Left renal cortex interstitium (tissue), 4 donors: ENCODE measurements at regions not wholly inside any gene's neighbourhood (a gene's known extent, or its start where the extent isn't known, plus 50 kb on each side); places are given as distances from the start of the nearest gene placed in this dataset.

ENCODE experiments used
- DNase-seq, 4 donors: peaks; one replicate each; pipeline ENCODE4 v3.0.0-alpha.2; 2013; ENCODE audit warnings: low read depth in 4 of 4, low spot score in 2 of 4, missing footprints in 1 of 4

DNA sequence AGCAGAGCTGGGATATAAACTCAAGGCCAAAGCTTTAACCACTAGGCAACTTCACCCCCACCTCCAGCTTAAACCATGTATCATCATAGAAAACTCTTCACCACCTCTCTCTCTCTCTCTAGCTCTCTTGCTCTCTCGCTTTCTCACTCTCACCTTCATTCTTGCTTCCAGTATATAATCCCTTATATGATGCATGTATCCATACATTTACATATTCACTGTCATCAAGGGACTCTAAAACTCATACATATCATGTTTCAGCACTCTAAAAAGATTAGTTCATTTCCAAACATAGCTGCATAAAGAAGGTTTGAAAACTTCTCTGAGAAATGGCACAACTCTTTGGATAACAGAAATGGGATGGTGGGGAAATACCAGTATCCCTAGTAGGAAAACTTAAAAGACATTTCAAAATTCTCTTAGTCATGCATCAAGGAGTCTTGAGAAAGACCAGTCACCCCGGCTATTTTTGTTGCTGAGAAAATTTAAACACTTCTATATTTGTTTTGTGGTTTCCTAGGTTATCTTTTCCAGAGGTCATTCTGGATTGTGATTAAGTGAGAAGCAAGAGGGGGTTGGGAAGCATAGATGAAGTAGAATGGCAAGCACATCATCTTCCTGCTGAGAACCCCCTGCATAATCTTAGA is 447.8 kb upstream of the THBS1 start:
- no peak for DNase-seq

DNA sequence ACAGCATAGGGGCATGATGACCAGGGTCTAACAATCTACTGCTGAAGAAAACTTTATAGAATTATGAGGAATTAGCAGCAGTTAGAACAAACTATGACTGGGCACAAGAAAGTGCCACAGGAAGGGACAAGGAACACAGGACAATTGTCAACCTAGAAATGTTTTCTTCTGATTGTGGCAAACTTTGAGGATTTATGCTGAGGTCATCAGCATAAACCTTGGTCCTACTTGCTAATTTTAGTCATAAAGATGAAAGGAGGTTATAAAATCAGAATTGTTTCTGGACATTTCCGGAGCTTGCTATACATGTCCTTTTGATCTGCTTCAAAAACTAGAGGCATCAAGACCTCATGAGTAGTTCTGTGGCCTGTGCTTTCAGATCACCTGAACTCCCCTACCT is 446.6 kb upstream of the THBS1 start:
- no peak for DNase-seq

DNA sequence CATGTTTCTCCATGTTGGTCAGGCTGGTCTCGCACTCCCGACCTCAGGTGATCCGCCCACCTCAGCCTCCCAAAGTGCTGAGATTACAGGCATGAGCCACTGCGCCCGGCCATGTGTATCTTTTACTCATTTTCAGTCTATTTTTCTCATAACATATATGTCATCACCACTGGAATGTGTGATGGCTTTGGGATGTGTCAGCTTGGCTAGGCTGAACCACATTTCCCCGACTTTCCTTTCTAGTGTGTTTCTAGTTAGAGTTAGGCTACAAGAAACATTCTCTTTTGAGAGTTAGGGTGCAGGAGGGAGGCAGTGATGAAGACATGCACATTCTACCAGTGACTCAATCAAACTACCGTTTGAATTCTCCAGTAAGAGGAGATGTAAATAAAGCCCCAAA is 444.9 kb upstream of the THBS1 start:
- no peak for DNase-seq

DNA sequence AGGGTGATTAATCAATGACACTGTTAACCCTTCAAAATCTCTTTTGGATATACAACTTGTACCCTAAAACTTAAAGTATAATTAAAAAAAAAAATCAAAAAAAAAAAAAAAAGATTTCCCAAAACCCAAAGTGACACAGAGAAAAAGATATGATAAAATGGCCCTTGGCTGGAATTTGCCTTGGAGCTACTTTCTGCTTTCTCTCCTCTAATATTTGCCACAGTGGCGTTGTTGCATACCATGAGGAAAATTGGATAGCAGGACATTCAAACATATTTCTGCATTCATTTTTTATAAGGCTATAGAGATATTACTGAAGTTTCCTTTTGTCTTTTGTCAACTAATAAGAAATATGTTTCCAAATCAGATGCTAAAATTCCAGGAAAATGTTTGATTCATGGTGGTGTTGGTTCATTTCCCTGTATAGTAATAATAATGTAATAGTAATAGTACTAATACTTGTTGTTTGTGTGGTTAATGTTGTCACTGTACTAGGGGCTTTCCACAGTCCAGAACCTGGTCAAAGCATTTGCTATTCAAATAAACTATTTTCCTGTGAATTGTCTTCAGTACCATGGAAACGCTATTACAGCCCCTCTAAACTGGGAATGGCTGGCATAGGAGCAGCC is 441.3 kb upstream of the THBS1 start:
- no peak for DNase-seq

DNA sequence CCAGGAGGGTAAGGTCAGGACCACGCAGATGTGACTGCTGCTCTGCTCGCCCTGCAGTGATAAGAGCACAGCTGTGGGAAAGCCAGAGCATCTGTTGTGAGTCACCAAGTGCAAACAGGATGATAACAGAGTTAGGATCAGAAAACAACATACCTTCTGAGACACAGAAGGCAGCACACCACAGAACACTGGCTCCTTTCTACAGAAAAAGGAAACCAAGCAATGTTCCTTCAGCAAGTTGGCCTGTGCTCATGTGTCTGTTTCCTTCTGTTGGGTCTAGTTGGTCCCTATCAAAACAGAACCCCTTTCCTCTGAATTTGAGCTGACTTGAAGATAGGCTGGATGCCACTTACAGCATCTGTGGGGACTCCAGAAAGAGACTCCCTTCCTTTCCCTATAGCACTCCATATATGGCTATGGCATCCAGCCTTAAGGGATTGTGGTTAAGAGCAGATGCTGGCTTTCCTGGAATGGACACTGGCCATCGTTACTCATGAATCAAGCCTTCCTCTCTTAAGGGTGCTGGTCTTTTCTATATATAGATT is 440.7 kb upstream of the THBS1 start:
- DNase-seq = no peak

DNA sequence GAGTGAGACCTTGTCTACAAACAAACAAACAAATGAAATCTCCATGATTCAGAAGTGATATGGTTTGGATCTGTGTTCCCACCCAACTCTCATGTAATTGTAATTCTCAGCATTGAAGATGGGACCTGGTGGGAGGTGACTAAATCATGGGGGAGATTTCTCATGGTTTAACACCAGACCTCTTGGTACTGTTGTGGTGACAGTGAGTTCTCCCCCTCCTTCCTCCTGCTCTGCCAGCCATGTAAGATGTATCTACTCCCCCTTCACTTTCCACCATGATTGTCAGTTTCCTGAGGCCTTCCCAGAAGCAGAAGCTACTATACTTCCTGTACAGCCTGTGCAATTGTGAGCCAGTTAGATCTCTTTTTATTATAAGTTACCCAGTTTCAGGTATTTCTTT is 438.4 kb upstream of the THBS1 start:
- DNase-seq = no peak

DNA sequence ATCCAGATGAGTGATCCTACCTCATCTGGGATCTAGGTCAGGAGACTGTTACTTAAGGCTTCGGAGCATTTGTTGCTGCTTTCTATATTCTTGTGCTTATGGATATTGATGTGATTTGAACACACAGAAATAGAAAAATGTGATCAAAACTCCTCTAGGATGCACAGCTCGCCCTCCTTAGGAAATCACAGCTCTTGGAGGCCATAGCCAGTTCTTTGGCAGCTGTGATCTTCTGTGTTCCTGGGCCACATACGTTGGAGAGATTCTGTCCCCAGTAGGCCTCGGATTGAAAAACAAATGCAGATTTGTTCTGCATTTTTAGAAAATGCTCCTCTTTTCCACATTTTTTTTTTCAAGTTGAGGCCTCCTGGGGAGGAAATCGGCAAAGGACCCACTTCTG is 437.4 kb upstream of the THBS1 start:
- DNase-seq = no peak

DNA sequence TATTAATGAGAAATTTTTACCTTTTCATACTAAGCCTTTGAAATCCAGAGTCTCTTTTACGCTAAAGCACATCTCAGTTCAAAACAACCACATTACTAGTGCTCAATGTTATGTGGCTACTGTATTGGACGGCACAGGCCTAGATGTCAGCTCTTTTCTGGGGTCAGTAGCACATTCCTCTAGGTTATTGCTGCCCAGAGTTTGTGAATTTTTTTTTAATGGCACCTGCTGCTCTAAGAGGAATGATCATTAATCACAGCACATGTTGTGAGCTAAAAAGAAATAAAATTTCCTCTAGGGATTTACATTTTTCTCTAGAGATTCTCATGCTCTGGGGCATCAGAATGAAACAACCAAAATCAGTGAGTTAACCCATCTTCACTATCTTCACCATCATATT is 436.8 kb upstream of the THBS1 start:
- no peak for DNase-seq

DNA sequence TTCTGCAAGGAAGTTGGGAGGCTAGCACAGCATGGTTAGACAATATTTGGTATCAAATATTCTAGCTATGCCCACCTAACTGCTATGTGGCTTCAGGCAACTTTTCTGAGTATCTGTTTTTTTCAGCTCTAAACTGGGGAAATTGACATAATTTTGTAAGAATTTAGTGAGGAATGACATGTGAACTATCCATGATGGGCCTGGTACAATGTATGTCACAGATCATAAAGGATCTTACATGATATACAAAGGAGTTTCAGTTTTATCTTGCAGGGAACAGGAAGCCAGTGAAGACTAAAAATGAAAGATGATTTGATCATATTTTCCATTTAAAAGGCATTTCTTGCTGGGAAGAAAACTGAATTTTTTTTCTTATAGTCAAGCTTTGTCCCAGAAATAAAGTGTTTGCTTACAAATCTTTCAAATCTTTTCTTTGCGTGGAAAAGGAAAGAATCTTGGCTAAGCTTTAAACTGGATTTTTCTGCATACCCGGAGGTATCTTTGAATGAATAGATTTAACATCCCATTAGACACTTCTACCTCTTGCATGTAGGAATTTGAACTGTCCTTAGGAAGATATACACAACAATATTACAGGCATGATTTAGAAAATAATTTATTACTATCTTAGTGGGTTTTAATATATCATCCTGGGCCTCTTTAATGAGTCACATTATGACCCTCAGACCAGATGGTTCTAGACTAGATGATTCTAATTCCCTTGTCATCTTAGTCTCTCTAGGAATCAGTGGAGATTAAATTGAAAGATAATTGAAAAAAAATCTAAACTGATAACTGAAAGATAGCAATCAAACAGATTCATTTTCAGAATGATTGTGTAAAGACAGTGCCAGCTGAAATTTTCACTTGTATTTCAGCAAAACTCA is 436.0 kb upstream of the THBS1 start:
- no peak for DNase-seq

DNA sequence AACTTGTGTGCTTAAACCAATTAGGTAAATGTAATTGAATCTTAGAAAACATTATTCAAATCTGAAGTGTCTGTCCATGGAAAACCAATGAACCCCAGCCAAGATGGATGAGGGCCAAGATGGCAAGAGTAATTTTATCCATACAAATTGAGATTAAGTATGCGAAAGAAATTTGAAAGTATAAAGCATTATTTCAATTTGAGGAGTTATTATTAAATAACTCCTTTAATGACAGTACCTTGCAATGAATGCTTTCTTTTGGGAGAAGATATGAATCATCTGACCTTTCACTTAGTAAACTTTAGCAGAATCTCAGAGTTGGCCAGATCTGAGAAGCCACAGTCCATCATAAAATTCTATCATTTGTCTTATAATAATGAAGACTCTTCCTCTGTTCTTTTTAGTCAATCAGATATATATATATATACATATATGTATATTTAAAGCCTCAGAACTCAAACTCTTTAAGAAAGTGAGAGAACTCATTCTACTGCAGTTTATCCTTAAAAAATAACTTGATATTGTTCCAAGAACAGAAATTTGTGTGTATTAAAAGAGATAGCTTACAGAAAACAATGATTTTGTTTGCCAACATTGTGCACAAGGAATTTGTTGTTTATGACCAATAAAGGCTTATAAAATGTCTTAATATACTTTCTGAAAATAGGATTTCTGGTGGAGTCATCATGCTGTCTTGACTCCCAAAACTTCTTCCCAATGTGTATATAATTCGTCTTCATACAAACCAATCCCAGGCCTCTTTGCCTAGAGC is 434.8 kb upstream of the THBS1 start:
- no peak for DNase-seq

DNA sequence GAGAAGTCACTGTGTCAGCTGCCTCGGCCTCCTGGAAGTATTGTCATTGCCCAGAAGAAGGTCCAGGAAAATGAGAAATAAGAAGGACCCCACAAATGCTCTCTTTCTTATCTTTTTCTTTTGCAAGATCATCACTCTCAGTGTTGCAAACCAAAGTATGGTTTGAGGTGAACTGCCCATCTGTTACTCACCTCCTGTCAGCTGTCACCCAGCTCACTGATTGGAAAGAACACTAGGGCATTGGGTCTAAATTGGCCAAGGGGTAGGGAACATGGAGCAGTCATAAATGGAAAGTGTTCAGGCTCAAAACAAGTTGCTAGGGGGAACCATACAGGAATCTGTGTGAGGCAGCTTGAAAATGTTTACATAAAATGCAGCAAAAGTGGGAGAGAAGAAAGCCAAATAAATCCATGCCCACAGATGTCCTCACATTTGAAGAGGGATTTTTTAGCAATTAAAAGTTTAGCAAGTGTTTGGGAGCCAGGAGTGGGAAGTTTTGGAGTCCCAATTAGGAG is 431.2 kb upstream of the THBS1 start:
- DNase-seq = no peak

DNA sequence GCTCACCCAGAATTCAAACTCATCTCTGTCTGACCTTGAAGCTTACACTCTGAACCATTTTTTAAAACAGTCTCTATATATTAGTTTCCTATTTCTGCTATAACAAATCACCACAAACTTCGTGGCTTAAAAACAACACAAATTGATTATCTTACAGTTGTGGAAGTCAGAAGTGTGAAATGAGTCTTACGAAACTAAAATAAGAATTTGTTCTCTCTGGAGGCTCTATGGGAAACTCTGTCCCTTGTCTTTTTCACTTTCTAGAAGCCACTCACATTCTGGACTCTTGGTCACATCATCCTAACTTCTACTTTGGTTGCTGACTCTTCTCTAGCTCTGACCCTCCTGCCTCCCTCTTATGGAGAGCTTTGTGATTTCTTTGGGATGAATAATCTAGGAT is 429.3 kb upstream of the THBS1 start:
- no peak for DNase-seq

DNA sequence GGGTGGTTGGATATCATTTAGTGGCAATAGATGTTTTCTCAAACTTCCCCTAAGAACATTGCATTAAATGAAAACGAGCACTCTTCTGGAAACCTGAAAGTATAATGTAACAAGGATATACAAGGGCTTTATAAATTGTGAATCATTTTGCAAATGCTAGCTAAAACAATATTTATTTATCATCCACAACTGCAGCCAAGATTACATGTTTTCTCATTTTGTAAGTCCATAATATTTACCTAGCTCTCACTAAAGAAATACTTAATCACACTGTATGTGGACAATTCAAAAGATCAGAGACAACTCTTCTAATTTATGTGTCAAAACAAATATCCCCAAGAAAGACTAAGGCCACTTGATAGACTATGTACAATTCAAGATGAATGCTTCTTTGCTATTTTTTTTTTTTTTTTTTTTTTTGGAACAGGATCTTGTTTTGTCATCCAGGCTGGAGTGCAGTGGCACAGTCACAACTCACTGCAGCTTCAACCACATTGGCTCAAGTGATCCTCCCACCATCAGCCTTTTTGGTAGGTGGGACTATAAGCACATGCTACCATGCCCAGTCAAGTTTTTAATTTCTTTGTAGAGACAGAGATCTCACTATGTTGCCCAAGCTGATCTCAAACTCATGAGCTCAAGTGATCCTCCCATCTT is 427.7 kb upstream of the THBS1 start:
- no peak for DNase-seq

DNA sequence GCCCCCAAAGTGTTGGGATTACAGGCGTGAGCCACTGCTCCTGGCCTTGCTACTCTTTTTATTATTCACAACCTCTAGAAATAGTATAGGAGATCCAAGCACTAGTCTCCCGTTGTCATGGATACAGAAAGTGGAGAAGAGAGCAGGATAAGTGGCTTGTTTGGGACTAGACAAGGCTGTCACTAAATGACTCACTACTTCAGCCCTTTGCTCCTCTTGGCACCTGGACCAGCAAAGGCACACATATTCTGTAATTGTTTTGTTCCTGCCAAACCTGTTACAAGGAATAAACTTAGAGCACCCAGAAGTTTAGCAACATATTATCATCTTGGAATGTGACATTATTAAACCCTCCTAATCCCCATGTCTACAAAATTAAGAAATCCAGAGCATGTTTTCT is 427.2 kb upstream of the THBS1 start:
- no peak for DNase-seq

DNA sequence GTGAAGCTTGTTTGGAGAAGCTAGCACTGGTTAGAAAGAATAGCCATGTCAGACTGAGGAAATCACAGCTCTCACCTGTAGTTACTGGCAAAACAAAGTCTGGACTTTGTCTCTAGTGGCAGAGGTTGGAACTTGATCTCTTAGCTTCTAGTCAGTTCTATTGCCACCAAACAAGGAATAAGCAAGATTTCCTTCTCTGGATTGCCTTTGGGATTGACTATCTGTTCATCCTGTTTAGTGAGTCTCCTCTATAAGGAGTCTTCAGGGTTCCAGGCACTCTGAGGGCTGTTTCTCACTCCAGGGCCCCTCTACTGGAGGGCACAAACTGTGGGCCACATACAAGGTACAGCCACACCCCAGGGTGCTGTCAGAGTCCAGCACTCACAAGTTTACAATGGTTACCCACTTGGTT is 426.6 kb upstream of the THBS1 start:
- DNase-seq = no peak

DNA sequence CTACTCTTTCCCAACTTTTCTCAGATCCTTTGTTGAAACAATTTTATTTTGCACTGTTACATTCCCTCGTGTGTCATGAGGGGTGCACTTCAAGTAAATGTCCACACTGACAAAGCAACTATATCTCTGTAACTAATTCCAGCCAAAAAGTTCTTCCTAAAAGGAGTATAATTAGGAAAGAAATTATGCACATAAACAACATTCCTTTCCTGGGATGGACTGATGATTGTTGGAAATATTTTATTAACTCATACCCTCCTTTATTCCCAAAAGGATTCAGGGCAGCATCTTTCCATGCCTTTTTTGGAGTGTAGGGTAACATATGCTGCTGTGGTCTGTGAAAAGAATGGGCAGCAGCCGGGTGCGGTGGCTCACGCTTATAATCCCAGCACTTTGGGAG is 426.1 kb upstream of the THBS1 start:
- no peak for DNase-seq

DNA sequence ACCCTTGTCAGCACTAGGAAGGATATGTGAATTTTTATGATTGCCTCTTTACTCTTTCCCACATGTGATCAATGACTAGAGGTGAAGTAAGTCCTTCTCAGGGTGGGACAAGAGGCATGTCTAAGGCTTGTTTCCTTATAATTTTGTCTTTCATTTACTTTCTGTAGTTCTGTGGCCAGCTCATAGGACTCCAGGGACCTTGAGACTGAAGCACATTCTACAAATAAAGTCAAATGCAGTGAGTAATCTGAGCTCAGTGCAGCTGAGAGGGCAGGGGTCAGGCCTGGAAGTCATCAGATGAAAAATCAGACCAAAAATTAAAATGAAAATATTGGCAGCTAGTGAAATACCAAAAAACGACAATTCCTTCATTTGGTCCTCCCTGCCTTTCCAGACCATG is 424.7 kb upstream of the THBS1 start:
- no peak for DNase-seq

DNA sequence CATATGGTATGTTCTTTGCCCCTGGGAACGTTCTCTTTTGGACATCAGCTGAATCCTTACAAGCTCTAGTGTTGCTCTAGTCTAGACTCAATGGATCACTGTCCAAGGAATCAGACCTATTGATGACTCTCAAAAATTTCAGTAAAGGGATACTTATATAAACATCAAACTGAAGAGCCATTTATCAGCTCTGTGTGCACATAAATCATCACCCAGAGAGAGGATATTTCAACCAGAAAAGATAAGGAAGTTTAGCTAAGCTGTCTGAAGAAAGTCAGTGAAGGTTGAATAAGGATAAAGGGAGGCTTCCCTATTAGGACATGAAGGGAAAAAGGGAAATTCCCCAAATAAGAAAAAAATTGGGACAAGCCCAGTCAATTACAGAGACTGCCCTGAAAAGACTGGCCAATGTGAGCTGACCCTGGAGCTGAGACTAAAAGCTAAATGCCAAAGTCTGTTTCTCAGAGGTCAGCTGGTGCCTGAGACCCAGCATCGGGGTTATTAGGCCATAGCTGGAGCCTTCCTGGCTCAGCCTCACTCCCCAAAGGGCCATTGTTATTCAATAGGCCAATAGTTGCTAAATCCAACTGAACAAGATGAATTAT is 424.1 kb upstream of the THBS1 start:
- DNase-seq = no peak

DNA sequence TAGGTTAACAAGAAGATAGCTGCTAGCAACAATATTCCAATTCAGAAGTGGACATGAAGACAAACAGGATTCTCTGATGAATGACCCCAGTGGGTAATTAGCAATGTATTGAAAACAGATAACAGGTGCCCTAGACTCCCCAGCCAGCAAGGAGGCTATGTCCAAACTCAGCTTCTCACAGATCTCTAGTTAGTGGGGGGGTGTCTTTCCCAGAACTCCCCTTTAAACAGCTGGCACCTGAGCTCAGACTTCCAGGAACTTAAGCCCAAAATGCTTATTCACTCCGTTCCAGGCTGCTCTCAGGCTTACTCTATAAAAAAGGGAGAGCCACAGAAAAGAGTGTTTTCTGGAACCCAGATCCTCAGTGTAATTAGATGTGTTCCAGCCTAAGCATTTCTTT is 423.0 kb upstream of the THBS1 start:
- no peak for DNase-seq

DNA sequence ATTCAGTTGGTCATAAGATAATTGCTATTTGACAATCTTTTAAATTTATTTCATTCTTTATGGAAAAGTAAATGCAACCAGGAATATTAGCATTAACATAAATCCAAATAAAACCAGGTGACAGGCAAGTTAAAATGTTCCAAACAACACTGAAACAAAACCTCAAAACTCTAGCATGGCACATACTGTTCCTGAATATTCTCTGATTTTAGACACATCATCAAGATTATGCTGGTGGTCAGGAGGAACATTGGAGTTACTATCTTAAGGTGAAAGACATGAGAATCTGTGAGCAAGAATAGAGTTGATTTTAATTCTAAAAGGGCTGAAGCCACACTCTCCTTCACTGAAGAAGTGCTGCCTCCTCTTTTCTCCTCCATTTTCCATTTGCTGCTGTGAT is 421.0 kb upstream of the THBS1 start:
- DNase-seq = no peak
